ENCODE measurements at regions not wholly inside any gene's neighbourhood (a gene's known extent, or its start where the extent isn't known, plus 50 kb on each side); places are given as distances from the start of the nearest gene placed in this dataset.

DNA sequence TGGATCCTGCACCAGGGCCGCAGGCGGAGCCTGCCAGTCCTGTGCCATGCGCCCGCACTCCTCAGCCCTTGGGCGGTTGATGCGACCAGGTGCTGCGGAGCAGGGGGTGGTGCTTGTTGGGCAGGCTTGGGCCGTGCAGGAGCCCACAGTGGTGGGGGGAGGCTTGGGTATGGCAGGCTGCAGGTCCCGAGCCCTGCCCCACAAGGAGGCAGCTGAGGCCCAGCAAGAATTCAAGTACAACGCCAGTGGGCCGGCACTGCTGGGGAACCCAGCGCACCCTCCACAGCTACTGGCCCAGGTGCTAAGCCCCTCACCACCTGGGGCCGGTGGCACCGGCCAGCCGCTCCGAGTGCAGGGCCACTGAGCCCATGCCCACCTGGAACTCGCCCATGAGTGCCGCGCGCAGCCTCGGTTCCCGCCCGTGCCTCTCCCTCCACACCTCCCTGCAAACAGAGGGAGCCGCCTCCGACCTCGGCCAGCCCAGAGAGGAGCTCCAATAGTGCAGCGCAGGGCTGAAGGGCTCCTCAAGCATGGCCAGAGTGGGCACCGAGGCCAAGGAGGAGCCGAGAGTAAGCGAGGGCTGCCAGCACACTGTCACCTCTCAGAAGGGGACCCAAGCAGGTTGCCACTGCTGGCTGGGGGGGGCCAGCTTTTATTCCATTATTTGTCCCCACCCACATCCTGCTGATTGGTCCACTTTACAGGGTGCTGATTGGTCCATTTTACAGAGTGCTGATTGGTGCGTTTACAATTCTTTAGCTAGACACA is 339.0 kb upstream of the KLF3 start:
- TF ChIP-seq, protein P1, sequence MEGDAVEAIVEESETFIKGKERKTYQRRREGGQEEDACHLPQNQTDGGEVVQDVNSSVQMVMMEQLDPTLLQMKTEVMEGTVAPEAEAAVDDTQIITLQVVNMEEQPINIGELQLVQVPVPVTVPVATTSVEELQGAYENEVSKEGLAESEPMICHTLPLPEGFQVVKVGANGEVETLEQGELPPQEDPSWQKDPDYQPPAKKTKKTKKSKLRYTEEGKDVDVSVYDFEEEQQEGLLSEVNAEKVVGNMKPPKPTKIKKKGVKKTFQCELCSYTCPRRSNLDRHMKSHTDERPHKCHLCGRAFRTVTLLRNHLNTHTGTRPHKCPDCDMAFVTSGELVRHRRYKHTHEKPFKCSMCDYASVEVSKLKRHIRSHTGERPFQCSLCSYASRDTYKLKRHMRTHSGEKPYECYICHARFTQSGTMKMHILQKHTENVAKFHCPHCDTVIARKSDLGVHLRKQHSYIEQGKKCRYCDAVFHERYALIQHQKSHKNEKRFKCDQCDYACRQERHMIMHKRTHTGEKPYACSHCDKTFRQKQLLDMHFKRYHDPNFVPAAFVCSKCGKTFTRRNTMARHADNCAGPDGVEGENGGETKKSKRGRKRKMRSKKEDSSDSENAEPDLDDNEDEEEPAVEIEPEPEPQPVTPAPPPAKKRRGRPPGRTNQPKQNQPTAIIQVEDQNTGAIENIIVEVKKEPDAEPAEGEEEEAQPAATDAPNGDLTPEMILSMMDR (IDR thresholded peaks at IDR 0.05; ENCODE audit: low read length) = no peak
- Histone ChIP-seq H3K27ac (ENCODE audit: low read depth, low read length, poor library complexity, severe bottlenecking) (no peak overlapping the region), H3K9me3 (ENCODE audit: low read length) (no peaks in the 10 kb centered on the region), H3K9me2 (ENCODE audit: low read depth, low read length) (no peaks in the 10 kb centered on the region), H3K4me2 (ENCODE audit: low read length) (no peak overlapping the region), H3K27me3 (ENCODE audit: insufficient read depth, low read length) (no peaks in the 10 kb centered on the region), H3F3A (ENCODE audit: insufficient read depth, low read length) (no peaks in the 10 kb centered on the region), H3K4me3 (ENCODE audit: low read depth, low read length, poor library complexity, severe bottlenecking) (no peak overlapping the region), H2AFZ (ENCODE audit: low read length) (no peak overlapping the region), H3K9ac (ENCODE audit: low read length) (no peak overlapping the region), H3K36me3 (ENCODE audit: insufficient read depth, low read length) (no peaks in the 10 kb centered on the region), H3K79me2 (ENCODE audit: insufficient read depth, low read length) (no peaks in the 10 kb centered on the region), H4K20me1 (ENCODE audit: insufficient read depth, low read length) (no peaks in the 10 kb centered on the region), H3K4me1 (ENCODE audit: insufficient read depth, low read length, severe bottlenecking) (peaks cover under 1% of the 10 kb centered on the region)

DNA sequence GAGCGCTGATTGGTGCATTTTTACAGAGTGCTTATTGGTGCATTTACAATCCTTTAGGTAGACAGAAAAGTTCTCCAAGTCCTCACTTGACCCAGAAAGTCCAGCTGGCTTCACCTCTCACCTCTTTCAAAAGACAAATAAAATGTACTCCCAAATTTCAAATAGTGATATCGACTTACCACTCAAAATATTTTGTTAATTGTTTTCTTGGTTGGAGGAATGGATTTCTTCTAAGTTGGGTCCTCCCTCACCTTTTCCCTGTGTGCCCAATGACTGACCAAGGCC is 338.4 kb upstream of the KLF3 start:
- no peaks in the 10 kb centered on the region for H3F3A ChIP-seq (ENCODE audit: insufficient read depth, low read length)
- TF ChIP-seq, protein P1 (IDR thresholded peaks at IDR 0.05; ENCODE audit: low read length) = no peak
- no peak for TF ChIP-seq EZH2 (IDR thresholded peaks at IDR 0.05; ENCODE audit: borderline replicate concordance, low read length)

DNA sequence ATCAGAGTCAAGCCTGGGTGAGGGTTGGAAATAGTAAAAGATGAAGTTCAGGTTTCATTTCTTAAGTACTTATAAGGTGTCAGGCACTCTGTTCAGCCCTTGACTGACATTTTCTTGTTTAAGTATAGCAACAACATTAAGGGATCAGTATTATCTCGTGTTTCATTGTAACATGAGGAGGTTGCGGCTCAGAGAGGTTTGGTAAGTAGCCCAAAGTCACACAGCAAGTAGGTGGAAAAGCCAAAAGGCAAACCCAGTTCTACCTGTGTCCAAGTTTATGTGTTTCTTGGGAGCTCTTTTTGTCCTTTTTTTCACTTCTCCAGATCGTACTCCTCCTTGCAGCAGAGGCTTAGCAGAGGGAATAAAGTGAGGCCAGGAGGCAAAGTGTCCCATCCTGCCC is 337.5 kb upstream of the KLF3 start:
- H3K9ac ChIP-seq (ENCODE audit: low read length) = no peak overlapping the region
- no peaks in the 10 kb centered on the region for H3K36me3 ChIP-seq (ENCODE audit: insufficient read depth, low read length)
- H3K79me2 ChIP-seq (ENCODE audit: insufficient read depth, low read length) = no peaks in the 10 kb centered on the region
- H3K4me3 ChIP-seq (ENCODE audit: low read depth, low read length, poor library complexity, severe bottlenecking) = no peak overlapping the region
- no peaks in the 10 kb centered on the region for H3K27me3 ChIP-seq (ENCODE audit: insufficient read depth, low read length)
- no peaks in the 10 kb centered on the region for H3K4me1 ChIP-seq (ENCODE audit: insufficient read depth, low read length, severe bottlenecking)
- H2AFZ ChIP-seq (ENCODE audit: low read length) = no peak overlapping the region
- no peaks in the 10 kb centered on the region for H3K9me2 ChIP-seq (ENCODE audit: low read depth, low read length)
- H3K27ac ChIP-seq (ENCODE audit: low read depth, low read length, poor library complexity, severe bottlenecking) = no peak overlapping the region
- H4K20me1 ChIP-seq (ENCODE audit: insufficient read depth, low read length) = no peaks in the 10 kb centered on the region
- H3F3A ChIP-seq (ENCODE audit: insufficient read depth, low read length) = no peaks in the 10 kb centered on the region
- H3K9me3 ChIP-seq (ENCODE audit: low read length) = no peaks in the 10 kb centered on the region
- H3K4me2 ChIP-seq (ENCODE audit: low read length) = no peak overlapping the region
- no peak for TF ChIP-seq EZH2 (IDR thresholded peaks at IDR 0.05; ENCODE audit: borderline replicate concordance, low read length)
- TF ChIP-seq, protein P1 (IDR thresholded peaks at IDR 0.05; ENCODE audit: low read length) = no peak

More for the DNA sequence above, 338.4 kb upstream of the KLF3 start:
- no peak overlapping the region for H3K27ac ChIP-seq (ENCODE audit: low read depth, low read length, poor library complexity, severe bottlenecking)
- no peak overlapping the region for H3K4me3 ChIP-seq (ENCODE audit: low read depth, low read length, poor library complexity, severe bottlenecking)
- H3K4me2 ChIP-seq (ENCODE audit: low read length) = no peak overlapping the region
- H3K9me3 ChIP-seq (ENCODE audit: low read length) = no peaks in the 10 kb centered on the region
- no peak overlapping the region for H2AFZ ChIP-seq (ENCODE audit: low read length)
- no peaks in the 10 kb centered on the region for H3K27me3 ChIP-seq (ENCODE audit: insufficient read depth, low read length)
- no peaks in the 10 kb centered on the region for H3K36me3 ChIP-seq (ENCODE audit: insufficient read depth, low read length)
- no peaks in the 10 kb centered on the region for H3K79me2 ChIP-seq (ENCODE audit: insufficient read depth, low read length)
- no peaks in the 10 kb centered on the region for H3K4me1 ChIP-seq (ENCODE audit: insufficient read depth, low read length, severe bottlenecking)
- H4K20me1 ChIP-seq (ENCODE audit: insufficient read depth, low read length) = no peaks in the 10 kb centered on the region
- H3K9me2 ChIP-seq (ENCODE audit: low read depth, low read length) = no peaks in the 10 kb centered on the region
- no peak overlapping the region for H3K9ac ChIP-seq (ENCODE audit: low read length)

Data from OCI-LY1 (cell line).